ENCODE measurements at regions not wholly inside any gene's neighbourhood (a gene's known extent, or its start where the extent isn't known, plus 50 kb on each side); places are given as distances from the start of the nearest gene placed in this dataset.

DNA sequence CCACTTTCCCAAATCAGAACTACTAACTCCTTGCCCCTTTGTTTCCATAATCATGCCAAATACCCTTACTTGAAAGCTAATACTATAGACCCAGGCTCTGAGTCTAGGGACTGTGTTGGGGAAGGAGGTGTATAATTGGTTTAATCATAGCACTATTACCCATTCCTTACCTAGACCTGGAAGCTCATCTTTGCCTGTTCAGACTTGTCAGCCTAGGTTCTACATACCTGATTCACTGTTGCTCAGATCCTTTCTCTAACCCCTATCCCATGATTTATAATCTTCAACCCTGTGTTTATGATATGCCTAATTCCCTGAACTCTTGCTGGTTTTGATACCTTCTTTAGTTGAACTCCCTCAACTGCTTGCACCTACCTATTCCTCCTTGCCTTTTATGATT is 123.1 kb upstream of the GRIA3 start:
- POLR2A ChIA-PET: no interaction called here

DNA sequence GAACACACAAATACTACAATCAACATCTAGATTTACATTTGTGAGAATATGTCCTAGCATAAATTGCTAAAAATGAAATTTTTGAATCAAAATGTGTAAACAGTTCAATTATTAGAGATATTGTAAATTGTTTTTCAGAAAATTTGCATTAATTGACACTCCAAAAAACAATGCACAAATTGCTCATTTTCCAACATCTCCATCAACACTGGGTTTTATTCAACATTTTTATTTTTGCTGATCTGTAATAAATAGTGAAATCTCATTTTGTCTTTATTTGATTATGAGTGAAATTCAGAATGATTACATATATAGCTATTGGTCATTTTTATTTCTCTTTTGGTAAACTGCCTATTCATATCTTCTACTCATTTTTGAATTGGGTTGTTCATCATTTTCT is 120.0 kb upstream of the GRIA3 start:
- no peaks in the 10 kb centered on the region for H3K4me1 ChIP-seq (ENCODE audit: insufficient read depth, low read length)
- POLR2A ChIA-PET: no interaction called here
- H3K4me3 ChIP-seq (ENCODE audit: low read length): no peak overlapping the region
- Mint-ChIP-seq H3K9me3 (no peaks in the 10 kb centered on the region), H3K27me3 (no peaks in the 10 kb centered on the region), H3K36me3 (ENCODE audit: low read depth) (no peaks in the 10 kb centered on the region), H3K4me3 (no peak overlapping the region), H3K4me1 (ENCODE audit: low read depth) (no peaks in the 10 kb centered on the region), H3K27ac (no peak overlapping the region)
- ATAC-seq (ENCODE audit: poor library complexity) (no peak), DNase-seq (no peak)
- TF ChIP-seq, protein P1, sequence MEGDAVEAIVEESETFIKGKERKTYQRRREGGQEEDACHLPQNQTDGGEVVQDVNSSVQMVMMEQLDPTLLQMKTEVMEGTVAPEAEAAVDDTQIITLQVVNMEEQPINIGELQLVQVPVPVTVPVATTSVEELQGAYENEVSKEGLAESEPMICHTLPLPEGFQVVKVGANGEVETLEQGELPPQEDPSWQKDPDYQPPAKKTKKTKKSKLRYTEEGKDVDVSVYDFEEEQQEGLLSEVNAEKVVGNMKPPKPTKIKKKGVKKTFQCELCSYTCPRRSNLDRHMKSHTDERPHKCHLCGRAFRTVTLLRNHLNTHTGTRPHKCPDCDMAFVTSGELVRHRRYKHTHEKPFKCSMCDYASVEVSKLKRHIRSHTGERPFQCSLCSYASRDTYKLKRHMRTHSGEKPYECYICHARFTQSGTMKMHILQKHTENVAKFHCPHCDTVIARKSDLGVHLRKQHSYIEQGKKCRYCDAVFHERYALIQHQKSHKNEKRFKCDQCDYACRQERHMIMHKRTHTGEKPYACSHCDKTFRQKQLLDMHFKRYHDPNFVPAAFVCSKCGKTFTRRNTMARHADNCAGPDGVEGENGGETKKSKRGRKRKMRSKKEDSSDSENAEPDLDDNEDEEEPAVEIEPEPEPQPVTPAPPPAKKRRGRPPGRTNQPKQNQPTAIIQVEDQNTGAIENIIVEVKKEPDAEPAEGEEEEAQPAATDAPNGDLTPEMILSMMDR (IDR thresholded peaks at IDR 0.05): no peak
- H3K36me3 ChIP-seq (ENCODE audit: insufficient read depth, low read length): no peaks in the 10 kb centered on the region
- H3K27ac ChIP-seq (ENCODE audit: low read depth in 1 of 2, low read length in 2 of 2): no peak overlapping the region
- CTCF ChIA-PET: no interaction called here
- H3K9me3 ChIP-seq (ENCODE audit: control insufficient read depth in 1 of 2, insufficient read depth in 1 of 2, low read length in 2 of 2): peaks cover 0 to 5% of the 10 kb centered on the region in 2 experiments
- no peaks in the 10 kb centered on the region for H3K27me3 ChIP-seq (ENCODE audit: control insufficient read depth in 1 of 2, insufficient read depth in 2 of 2, low read length in 2 of 2)
- intact Hi-C loops (cut with DNase I, micrococcal nuclease): no loop called here

More for the DNA sequence above, 123.1 kb upstream of the GRIA3 start:
- H3K27ac ChIP-seq (ENCODE audit: low read depth in 1 of 2, low read length in 2 of 2): no peak overlapping the region
- H3K27me3 ChIP-seq (ENCODE audit: control insufficient read depth in 1 of 2, insufficient read depth in 2 of 2, low read length in 2 of 2): no peaks in the 10 kb centered on the region
- Mint-ChIP-seq H3K27me3 (no peaks in the 10 kb centered on the region), H3K4me3 (no peak overlapping the region), H3K36me3 (ENCODE audit: low read depth) (no peaks in the 10 kb centered on the region), H3K9me3 (no peaks in the 10 kb centered on the region), H3K4me1 (ENCODE audit: low read depth) (no peaks in the 10 kb centered on the region), H3K27ac (no peak overlapping the region)
- H3K9me3 ChIP-seq (ENCODE audit: control insufficient read depth in 1 of 2, insufficient read depth in 1 of 2, low read length in 2 of 2): peaks cover 0 to 5% of the 10 kb centered on the region in 2 experiments
- CTCF ChIA-PET: no interaction called here
- TF ChIP-seq, protein P1 (IDR thresholded peaks at IDR 0.05): no peak
- DNase-seq: no peak
- no peaks in the 10 kb centered on the region for H3K36me3 ChIP-seq (ENCODE audit: insufficient read depth, low read length)
- no peaks in the 10 kb centered on the region for H3K4me1 ChIP-seq (ENCODE audit: insufficient read depth, low read length)
- H3K4me3 ChIP-seq (ENCODE audit: low read length): no peak overlapping the region
- intact Hi-C loops (cut with DNase I, micrococcal nuclease): no loop called here
- ATAC-seq (ENCODE audit: poor library complexity): no peak

DNA sequence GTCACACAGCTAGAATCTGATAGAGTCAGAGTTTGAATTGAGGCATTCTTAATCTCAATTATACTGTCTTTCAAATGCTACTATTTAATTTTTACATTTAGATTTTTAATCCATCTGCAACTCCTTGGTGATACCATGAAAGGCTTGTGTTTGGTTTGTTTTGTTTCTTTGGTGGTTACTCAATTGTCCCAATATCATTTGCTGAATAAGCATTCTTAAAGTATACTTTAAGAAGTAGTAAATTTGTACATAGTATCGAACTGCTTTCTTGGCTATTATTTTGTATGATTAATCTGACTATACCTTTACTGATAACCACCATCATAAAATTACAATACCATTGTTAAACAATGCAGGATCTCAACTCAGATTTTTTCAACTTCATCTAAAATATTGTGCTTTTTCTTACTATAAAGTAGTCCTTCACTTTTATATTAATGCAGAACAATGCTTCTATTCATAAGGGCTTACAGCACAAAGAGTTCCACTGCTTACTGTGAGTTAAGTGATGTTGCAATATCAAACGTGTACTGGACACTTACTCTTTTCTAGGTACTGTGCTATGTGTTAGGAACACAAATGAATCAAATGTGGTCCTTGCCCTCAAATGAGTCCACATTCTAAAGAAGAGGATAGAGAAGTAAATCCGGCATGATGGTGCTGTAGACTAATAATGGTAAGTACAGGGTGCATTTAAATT is 111.2 kb upstream of the GRIA3 start:
- no peak overlapping the region for H3K4me3 ChIP-seq (ENCODE audit: low read length)
- H3K27ac Mint-ChIP-seq: no peak overlapping the region
- H3K4me1 Mint-ChIP-seq (ENCODE audit: low read depth): no peaks in the 10 kb centered on the region
- H3K36me3 Mint-ChIP-seq (ENCODE audit: low read depth): no peaks in the 10 kb centered on the region
- intact Hi-C loops (cut with DNase I, micrococcal nuclease): no loop called here
- H3K4me1 ChIP-seq (ENCODE audit: insufficient read depth, low read length): no peaks in the 10 kb centered on the region
- H3K9me3 ChIP-seq (ENCODE audit: control insufficient read depth in 1 of 2, insufficient read depth in 1 of 2, low read length in 2 of 2): no peaks in the 10 kb centered on the region
- no peak overlapping the region for H3K4me3 Mint-ChIP-seq
- TF ChIP-seq, protein P1 (IDR thresholded peaks at IDR 0.05): no peak
- ChIA-PET CTCF (no interaction called here), POLR2A (no interaction called here)
- no peaks in the 10 kb centered on the region for H3K9me3 Mint-ChIP-seq
- ATAC-seq (ENCODE audit: poor library complexity) (no peak), DNase-seq (no peak)
- no peak overlapping the region for H3K27ac ChIP-seq (ENCODE audit: low read depth in 1 of 2, low read length in 2 of 2)
- H3K27me3 Mint-ChIP-seq: no peaks in the 10 kb centered on the region
- H3K27me3 ChIP-seq (ENCODE audit: control insufficient read depth in 1 of 2, insufficient read depth in 2 of 2, low read length in 2 of 2): no peaks in the 10 kb centered on the region
- no peaks in the 10 kb centered on the region for H3K36me3 ChIP-seq (ENCODE audit: insufficient read depth, low read length)
